Left hindlimb (tissue), 1 donor: ENCODE measurements at regions not wholly inside any gene's neighbourhood (a gene's known extent, or its start where the extent isn't known, plus 50 kb on each side); places are given as distances from the start of the nearest gene placed in this dataset.

Experiments used
- DNase-seq: peaks from one replicate; pipeline ENCODE4 v3.0.0-alpha.2; 2018

- no peak for DNase-seq
Measured at GRCh38 chr4:25580633-25581467, 74.8 kb upstream of the SLC34A2 start.

DNA sequence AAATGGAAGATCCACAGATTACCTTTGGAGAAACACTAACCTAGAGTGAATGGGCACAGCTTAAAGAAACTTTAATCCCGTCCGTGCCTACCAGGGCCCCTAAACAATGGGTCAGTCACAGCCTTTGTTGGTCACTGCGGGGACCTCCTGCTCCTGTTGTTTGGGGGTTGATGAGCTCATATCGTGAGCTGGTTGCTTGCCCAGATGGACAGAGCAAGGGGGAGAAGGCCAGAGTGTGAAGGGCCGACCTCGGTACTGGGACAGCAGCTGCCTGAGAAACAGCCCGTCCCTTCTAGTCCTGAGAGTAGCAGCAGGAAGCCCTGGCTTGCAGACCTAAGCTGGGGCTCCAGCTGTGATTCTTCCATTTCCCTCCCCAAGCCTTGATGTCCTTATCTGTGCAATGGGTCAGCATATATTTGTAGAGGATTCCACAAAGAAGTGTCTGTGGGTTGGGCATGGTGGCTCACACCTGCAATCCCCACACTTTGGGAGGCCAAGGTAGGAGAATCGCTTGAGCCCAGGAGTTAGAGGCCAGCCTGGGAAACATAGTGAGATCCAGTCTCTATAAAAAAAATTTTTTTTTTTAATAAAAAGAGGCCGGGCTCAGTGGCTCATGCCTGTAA, 69.6 kb upstream of the SLC34A2 start:
- DNase-seq = no peak

DNA sequence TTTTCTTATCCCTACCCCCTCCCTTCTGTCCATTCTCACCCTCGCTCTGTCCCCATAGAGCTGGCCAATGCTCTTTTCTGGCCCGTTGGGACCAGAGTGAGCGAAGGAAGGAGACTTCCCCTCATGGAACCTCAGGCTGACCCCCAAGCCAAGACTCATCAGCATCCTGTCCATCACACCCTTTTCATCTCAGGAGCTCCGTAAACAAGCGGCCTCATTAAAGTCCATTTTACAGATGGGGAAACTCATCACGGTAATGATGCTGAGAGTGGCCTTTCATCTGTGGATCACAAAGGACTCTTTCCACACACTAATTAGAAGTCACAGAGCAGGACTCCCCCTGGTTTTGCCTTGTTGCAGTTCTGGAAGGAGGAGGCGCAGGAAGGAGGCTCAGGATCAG, 67.4 kb upstream of the SLC34A2 start:
- DNase-seq = no peak

GRCh38 chr4:25590171-25590570, 65.5 kb upstream of the SLC34A2 start:
- DNase-seq = no peak

DNA sequence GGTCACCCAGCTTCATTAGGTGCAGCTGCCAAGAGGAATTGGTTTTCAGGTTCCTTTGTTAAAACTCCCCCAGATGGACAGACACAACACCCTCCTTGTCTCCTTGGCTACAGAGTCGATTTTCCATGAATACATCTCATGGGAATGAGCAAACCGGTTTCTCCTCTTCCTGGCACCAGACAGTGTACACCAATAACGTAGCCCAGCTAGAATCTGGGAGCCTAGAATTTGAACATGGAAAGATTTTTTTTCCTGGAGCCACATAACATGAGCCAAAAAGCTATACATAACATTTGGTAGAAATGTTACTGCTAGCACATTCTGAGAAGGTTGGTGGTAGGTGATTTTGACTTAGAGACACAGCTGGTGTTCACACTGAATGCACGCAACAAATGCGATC, 62.9 kb upstream of the SLC34A2 start:
- DNase-seq = no peak
